HG03097 (cell line): ENCODE measurements at regions not wholly inside any gene's neighbourhood (a gene's known extent, or its start where the extent isn't known, plus 50 kb on each side); places are given as distances from the start of the nearest gene placed in this dataset.

Experiments used
- ATAC-seq: cut with Tn5 transposase; IDR thresholded peaks from one replicate; pipeline ENCODE4 v1.9.1; 2021; ENCODE audit not compliant: unreplicated experiment, low FRiP score

DNA sequence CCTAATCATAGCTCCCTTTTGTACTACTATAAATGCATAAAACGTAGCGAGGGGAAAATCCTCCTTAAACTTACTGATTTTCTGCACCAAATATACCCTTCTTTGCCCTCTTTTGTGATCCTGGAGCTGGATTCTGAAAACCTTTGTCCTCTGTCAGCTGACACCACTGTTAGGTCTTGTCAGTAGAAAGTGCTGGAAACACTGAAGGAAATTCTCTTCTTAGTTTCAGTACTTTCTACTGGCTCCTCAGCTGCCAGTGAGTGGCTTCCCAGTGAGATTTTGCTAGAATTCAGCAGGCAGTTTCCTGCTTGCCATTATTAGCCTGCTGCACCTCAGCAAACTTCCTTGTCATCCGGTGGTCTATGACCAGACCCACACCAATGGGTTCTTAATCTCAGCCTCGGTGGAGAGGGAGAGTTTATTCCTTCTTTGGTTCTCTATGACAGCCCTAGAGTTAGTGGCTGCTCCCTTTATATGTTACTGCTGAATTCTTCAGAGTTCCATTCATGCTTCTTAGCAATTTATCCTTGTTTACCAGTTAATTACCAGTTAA, 476.2 kb downstream of the FSCB start:
- ATAC-seq, result no peak

DNA sequence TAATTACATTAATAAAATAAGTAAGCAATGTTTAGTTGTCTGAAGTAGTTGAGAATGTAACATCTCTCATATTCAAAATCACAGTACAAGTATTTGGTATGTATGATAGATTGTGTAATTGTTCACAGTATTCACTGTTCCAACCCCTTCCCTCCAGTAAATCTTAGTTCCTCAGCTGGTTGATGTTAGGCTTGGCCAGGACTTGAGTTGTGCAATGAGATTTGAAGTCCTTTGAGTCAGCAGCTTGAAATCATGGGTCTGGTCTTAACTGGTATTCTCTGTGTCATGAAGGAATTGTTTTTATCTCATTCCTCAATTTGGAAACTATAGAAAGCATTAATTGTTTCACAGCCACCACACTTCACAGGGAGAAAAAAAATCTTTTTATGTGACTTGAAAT, 477.1 kb downstream of the FSCB start:
- no peak for ATAC-seq

DNA sequence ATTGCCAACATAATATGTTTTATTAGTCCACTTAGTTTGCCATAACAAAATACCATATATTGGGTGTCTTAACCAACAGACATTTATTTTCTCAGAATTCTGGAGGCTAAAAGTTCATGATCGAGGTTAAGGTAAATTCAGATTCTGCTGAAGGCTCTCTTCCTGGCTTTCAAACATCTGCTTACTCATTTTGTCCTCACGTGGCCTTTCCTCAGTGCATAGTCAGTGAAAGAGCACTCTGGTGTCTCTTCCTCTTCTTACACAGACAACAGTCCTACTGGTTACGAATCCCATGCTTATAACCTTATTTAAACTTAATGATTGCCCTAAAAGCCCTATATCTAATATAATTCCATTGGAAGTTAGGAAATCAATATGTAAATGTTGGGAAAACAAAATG, 479.7 kb downstream of the FSCB start:
- no peak for ATAC-seq

DNA sequence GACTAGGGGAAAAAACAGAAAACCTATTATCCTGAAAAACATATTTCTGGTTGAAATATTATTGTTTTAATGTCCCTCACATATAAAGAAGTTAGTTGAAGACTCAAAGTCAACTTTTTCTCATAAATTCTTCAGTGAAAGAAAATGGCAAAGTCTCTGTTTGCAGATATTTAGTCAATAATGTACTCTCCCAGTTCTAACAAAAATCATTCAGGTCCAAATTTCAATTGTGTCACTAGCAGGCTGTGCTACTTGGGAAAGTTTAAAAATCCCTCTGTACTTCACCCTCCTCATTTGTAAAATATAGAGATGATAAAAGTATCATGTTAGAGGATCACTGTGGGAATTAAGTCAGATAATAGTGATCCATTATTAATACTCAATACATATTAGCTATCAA, 496.5 kb downstream of the FSCB start:
- ATAC-seq, result no peak

- no peak for ATAC-seq
Observed at GRCh38 chr14:44010071-44010470, 497.0 kb downstream of the FSCB start.

DNA sequence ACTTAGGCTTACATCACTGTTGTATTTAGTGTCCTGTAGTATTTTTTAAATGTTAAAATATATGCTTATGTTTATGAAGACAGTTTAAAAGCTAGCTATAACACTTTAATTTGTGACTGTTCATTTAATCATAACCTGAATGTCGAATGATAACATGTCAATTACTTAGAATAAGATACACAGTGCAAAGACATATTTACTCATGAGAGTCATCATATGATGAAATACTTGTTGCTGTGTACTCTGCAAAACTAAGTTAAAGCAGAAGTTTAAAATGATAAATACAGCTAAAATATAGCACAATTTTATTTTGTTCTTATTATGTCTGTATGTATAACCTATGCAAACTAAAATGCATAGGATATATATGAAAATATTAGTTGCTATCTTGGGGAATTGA, 497.4 kb downstream of the FSCB start:
- no peak for ATAC-seq

DNA sequence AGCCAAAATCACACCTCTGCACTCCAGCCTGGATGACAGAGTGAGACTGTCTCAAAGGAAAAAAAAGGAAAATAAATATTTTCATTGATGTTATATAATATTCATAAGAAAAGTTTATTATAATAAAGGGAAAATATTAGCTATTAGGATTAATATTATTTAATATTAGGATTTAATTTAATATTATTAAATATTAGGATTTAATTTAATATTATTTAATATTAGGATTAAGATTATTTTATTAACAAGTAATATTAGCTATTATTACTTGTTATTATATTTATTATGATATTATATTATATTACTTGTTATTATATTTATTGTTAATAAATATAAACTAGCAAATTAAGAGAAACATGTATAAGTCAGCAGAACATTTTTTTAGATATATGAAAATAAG, 518.1 kb downstream of the FSCB start:
- ATAC-seq, result no peak

GRCh38 chr14:43983721-43984120, 523.4 kb downstream of the FSCB start:
- no peak for ATAC-seq

- ATAC-seq, result no peak
Observed at GRCh38 chr14:43981135-43981768, 525.8 kb downstream of the FSCB start.

GRCh38 chr14:43956741-43957140, 550.3 kb downstream of the FSCB start:
- no peak for ATAC-seq

DNA sequence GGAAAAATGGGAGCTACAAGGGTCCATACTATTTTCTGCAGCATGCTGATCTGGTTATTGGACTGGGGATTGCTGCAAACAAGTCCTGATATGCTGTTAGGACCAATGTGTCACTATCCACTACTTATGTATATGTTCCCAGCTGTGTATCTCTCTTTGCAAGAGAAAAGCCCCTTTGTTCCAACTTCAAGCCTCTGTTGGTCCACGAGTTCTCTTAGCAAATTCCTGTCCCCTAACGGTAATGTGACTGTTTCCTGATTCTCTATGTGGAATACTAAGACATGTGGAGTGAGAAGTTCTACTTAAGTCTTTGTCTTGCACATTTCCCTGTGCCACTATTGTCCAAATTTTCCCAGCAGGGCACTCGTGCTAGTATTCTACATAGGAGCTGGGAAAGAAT, 557.7 kb downstream of the FSCB start:
- ATAC-seq, result no peak

DNA sequence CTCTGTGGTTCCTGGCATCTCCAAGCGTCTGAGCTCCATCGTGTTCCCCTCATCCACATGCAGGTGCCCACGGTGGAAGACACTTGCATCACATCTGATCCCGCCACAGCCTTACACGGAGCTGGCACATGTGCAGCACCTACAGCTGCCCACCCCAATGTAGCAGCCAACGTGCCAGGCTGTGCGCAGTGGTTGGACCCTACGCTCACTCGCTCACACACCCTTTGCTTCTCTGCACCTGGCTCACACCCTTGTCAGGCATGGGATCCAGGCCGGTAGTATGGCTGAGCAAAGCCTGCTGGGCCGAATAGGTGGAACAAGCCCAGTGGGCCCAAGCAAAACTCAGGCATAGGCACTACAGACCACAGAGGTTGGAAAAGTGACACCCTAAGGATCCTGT, 567.2 kb downstream of the FSCB start:
- no peak for ATAC-seq

GRCh38 chr14:43938588-43939281, 568.3 kb downstream of the FSCB start:
- no peak for ATAC-seq

DNA sequence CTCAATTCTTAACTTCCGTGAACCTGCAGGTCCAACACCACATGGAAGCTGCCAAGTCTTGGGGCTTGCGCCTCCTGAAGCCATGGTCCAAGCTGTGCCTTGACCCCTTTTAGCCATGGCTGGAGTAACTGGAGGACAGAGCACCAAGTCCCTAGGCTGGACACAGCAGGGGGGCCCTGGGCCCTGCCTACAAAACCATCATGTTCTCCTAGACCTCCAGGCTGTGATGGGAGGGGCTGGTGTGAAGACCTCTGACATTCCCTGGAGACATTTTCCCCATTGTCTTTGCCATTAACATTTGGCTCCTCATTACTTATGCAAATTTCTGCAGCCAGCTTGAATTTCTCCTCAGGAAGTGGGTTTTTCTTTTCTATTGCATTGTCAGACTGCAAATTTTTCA, 570.1 kb downstream of the FSCB start:
- no peak for ATAC-seq

GRCh38 chr14:43934102-43934501, 573.0 kb downstream of the FSCB start:
- ATAC-seq, result no peak

DNA sequence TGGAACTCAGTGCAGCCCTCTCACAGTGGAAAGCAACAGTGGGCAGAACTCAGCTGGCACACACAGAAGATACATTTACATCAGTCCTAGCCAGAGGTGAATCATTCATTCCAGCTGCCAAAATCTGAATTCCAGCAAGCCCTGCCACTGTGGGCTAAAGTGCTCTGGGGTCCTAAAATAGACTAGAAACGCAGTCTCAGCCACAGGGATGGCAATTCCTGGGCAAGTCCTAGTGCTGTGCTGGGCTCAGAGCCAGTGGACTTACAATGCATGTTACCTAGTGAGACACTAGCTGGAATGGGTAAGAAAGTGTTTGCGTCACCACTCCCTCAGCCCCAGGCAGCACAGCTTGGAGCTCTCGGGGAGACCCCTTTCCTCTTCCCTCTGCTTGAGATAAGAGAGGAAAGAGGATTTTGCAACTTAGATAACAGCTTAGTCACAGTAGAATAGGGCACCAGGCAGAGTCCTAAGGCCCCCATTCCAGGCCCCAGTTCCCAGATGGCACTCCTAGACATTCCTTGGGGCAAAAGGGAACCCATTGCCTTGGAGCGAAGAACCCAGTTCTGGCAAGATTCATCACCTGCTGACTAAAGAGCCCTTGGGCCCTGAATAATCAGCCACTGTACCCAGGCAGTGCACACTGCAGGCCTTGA, 592.9 kb downstream of the FSCB start:
- ATAC-seq, result no peak

DNA sequence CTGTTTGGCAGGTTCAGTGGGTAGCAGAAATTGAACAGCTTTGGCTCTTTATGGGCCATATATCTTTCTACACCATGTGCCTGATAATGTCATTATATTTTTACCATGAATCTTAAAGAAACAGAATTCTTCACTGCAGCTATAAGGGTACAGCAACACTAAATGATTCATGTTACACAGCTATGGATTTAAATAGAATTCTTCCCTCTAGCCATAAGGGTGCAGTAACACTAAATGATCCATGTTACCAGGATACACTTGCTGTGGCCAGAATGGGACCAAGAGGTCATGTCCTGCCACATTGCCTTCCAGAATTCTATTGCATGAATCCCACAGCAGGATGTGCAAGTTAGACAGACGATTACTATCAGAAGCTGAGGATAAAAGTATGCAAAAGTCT, 603.9 kb downstream of the FSCB start:
- ATAC-seq, result no peak

- no peak for ATAC-seq
Observed at GRCh38 chr14:43901911-43902673, 605.0 kb downstream of the FSCB start.

DNA sequence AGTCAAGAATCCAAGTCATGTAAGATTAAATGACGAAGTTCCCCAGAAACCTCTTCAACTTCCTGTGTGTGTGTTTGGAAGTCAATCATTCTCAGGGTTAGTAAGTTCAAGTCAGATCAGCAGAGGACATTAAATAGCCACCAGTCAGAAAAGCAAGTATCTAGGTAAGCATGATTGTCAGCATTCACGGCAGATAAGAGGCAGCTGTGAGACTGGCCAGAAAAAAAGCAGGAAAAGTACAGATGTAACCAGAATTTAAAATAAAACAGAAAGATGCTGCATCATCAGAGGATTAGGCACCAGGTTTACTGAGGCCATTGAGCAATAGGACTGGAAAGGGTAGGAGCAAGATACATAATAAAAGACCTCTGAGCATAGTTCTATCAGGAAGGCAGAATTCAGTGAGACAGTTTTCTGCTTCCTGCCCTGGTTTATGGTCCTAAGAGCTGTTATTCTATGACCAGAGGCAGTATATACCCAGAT, 606.9 kb downstream of the FSCB start:
- ATAC-seq, result no peak

- no peak for ATAC-seq
Observed at GRCh38 chr14:43898687-43899086, 608.4 kb downstream of the FSCB start.

GRCh38 chr14:43896044-43896443, 611.0 kb downstream of the FSCB start:
- no peak for ATAC-seq
